SU-DHL-6 (cell line): ENCODE measurements at regions not wholly inside any gene's neighbourhood (a gene's known extent, or its start where the extent isn't known, plus 50 kb on each side); places are given as distances from the start of the nearest gene placed in this dataset.

Experiments used
- H2AFZ ChIP-seq: fragments of 200-600 bp; sonication (generic); 2 replicates; pipeline ENCODE4 v1.6.1; 2014; ENCODE audit warnings: low read depth, mild to moderate bottlenecking, moderate library complexity, mixed read lengths, antibody characterized with exemption, low read length; ENCODE audit not compliant: severe bottlenecking
- H3F3A ChIP-seq: fragments of 200-600 bp; shearing (Covaris generic); 2 replicates; pipeline ENCODE4 v1.6.0; 2016; ENCODE audit warnings: antibody characterized with exemption, mild to moderate bottlenecking; ENCODE audit not compliant: insufficient read depth
- H3K27ac ChIP-seq: fragments of 200-600 bp; sonication (generic); 2 replicates; pipeline ENCODE4 v1.5.1; 2016; ENCODE audit warnings: low read depth, mild to moderate bottlenecking, low read length, moderate library complexity, mixed read lengths
- H3K27me3 ChIP-seq: fragments of 200-600 bp; sonication (generic), shearing (Covaris generic); 2 replicates; pipeline ENCODE4 v1.6.0; 2014; ENCODE audit warnings: mild to moderate bottlenecking, low read length
- H3K36me3 ChIP-seq: fragments of 200-600 bp; sonication (generic); 2 replicates; pipeline ENCODE4 v1.6.1; 2014; ENCODE audit warnings: mild to moderate bottlenecking, low read length, mixed read lengths
- H3K4me2 ChIP-seq: fragments of 300-600, 200-600 bp; shearing (Covaris generic), sonication (generic); 2 replicates; pipeline ENCODE4 v1.6.0; 2014; ENCODE audit warnings: low read length, low read depth, mild to moderate bottlenecking; ENCODE audit not compliant: poor library complexity, severe bottlenecking
- H3K4me3 ChIP-seq: fragments of 200-600 bp; sonication (generic); 2 replicates; pipeline ENCODE4 v1.5.1; 2014; ENCODE audit warnings: antibody characterized with exemption, low read length, mild to moderate bottlenecking, mixed read lengths; ENCODE audit not compliant: insufficient read depth, poor library complexity, severe bottlenecking
- H3K79me2 ChIP-seq: fragments of 200-600 bp; sonication (generic); 2 replicates; pipeline ENCODE4 v1.6.1; 2014; ENCODE audit warnings: mild to moderate bottlenecking, low read length, moderate library complexity; ENCODE audit not compliant: insufficient read depth
- H3K9ac ChIP-seq: fragments of 200-600 bp; sonication (generic); 2 replicates; pipeline ENCODE4 v1.7.0; 2014; ENCODE audit warnings: mild to moderate bottlenecking, low read length
- H3K9me2 ChIP-seq: fragments of 200-600 bp; sonication (generic); replicated peaks from 2 replicates; pipeline ENCODE4 v1.6.1; 2014; ENCODE audit warnings: low read length; ENCODE audit not compliant: insufficient read depth
- H3K9me3 ChIP-seq: fragments of 200-600 bp; sonication (generic); 2 replicates; pipeline ENCODE4 v1.6.1; 2014; ENCODE audit warnings: low read length, mixed read lengths; ENCODE audit not compliant: insufficient read depth
- H4K20me1 ChIP-seq: fragments of 200-600 bp; sonication (generic); 2 replicates; pipeline ENCODE4 v1.6.1; 2014; ENCODE audit warnings: low read depth, mild to moderate bottlenecking, antibody characterized with exemption, low read length, moderate library complexity, mixed read lengths
- EZH2phosphoT487 ChIP-seq: fragments of 200-600 bp; sonication (generic), shearing (Covaris generic); conservative IDR thresholded peaks from 2 replicates; pipeline ENCODE4 v1.6.1; 2018; ENCODE audit warnings: mild to moderate bottlenecking, antibody characterized with exemption, low read length, moderate library complexity, mixed read lengths
- TF ChIP-seq, protein P1 (sequence below): fragments of 200-600 bp; sonication (generic); IDR thresholded peaks from one replicate; pipeline ENCODE4 v1.5.1; 2017; ENCODE audit warnings: antibody characterized with exemption, mild to moderate bottlenecking, low read length, moderate library complexity; ENCODE audit not compliant: insufficient read depth, poor library complexity, severe bottlenecking

DNA sequence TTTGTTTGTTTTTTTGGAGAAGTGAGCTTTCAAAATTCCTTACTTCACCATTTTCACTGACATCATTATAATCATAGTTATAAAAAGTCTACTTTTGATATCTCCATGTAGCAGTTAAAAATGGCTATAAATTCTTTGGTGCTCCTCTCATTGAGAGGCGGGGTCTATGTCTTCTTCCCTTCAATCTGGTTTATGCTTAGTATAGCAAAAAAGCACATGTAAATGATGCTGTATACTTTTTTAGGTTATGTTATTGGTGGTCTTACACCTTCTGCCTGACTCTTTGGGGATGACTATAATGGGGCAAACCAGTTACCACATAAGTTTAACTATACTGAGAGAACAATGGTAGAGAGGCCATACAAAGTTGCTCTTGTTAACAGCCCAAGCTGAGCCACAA, 289.6 kb downstream of the EPM2A start:
- Histone ChIP-seq H4K20me1 (no peaks in the 10 kb centered on the region), H3F3A (no peaks in the 10 kb centered on the region), H3K9ac (no peak overlapping the region), H3K79me2 (no peaks in the 10 kb centered on the region), H2AFZ (no peak overlapping the region), H3K27me3 (no peaks in the 10 kb centered on the region), H3K4me3 (no peak overlapping the region), H3K9me2 (no peaks in the 10 kb centered on the region), H3K9me3 (no peaks in the 10 kb centered on the region), H3K4me2 (no peak overlapping the region), H3K36me3 (no peaks in the 10 kb centered on the region), H3K27ac (no peak overlapping the region)
- no peak for TF ChIP-seq EZH2phosphoT487
- TF ChIP-seq, protein P1, sequence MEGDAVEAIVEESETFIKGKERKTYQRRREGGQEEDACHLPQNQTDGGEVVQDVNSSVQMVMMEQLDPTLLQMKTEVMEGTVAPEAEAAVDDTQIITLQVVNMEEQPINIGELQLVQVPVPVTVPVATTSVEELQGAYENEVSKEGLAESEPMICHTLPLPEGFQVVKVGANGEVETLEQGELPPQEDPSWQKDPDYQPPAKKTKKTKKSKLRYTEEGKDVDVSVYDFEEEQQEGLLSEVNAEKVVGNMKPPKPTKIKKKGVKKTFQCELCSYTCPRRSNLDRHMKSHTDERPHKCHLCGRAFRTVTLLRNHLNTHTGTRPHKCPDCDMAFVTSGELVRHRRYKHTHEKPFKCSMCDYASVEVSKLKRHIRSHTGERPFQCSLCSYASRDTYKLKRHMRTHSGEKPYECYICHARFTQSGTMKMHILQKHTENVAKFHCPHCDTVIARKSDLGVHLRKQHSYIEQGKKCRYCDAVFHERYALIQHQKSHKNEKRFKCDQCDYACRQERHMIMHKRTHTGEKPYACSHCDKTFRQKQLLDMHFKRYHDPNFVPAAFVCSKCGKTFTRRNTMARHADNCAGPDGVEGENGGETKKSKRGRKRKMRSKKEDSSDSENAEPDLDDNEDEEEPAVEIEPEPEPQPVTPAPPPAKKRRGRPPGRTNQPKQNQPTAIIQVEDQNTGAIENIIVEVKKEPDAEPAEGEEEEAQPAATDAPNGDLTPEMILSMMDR = no peak

DNA sequence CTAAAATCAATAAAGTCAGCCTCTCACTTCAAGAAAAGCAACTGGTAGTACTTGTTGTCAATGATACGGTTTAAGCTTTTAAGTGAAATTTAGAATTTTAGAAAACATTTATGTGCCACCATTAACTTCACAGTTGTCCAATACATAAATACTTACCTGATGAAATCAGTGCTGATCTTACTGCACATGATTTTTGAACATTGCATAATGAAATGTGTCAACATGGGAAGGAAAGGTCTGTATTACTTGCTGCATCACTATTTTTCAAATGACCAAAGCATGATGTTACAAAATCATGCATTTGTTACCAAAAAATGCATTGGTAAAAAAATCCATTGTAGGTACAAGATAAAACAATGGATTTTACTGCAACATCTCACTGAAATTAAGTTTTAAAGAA, 284.3 kb downstream of the EPM2A start:
- H2AFZ ChIP-seq = no peak overlapping the region
- H3K36me3 ChIP-seq = no peaks in the 10 kb centered on the region
- no peaks in the 10 kb centered on the region for H3K9me2 ChIP-seq
- no peaks in the 10 kb centered on the region for H3F3A ChIP-seq
- TF ChIP-seq, protein P1 = no peak
- TF ChIP-seq EZH2phosphoT487 = no peak
- no peak overlapping the region for H3K4me2 ChIP-seq
- no peak overlapping the region for H3K4me3 ChIP-seq
- no peaks in the 10 kb centered on the region for H3K79me2 ChIP-seq
- H3K27ac ChIP-seq = no peak overlapping the region
- H3K9me3 ChIP-seq = no peaks in the 10 kb centered on the region
- no peaks in the 10 kb centered on the region for H3K27me3 ChIP-seq
- no peaks in the 10 kb centered on the region for H4K20me1 ChIP-seq
- H3K9ac ChIP-seq = no peak overlapping the region

DNA sequence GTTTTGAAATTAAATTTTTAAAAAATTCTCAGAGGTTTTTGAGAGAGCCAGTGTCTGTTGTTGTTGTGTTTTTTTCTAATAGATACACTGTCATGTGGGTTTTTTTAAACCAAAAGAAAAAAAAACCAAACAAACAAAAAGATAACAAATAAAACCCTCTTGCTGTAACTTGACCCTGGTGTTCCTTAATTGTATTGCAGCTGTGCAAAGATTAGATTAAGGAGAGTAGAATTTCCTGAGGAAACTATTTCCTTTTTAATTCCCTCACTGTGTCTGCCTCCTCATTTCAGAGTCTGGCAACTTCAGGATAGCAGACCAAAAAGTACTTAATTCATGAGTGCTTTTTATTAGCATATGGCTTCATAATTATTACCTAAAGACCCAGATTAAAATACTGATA, 281.9 kb downstream of the EPM2A start:
- Histone ChIP-seq H3F3A (no peaks in the 10 kb centered on the region), H3K4me3 (no peak overlapping the region), H2AFZ (no peak overlapping the region), H3K27ac (no peak overlapping the region), H3K79me2 (no peaks in the 10 kb centered on the region), H3K36me3 (no peaks in the 10 kb centered on the region), H3K9me2 (no peaks in the 10 kb centered on the region), H3K9ac (no peak overlapping the region), H4K20me1 (no peaks in the 10 kb centered on the region), H3K9me3 (no peaks in the 10 kb centered on the region), H3K27me3 (no peaks in the 10 kb centered on the region), H3K4me2 (no peak overlapping the region)
- no peak for TF ChIP-seq EZH2phosphoT487
- TF ChIP-seq, protein P1 = no peak
